Caco-2 (cell line): ENCODE measurements at regions not wholly inside any gene's neighbourhood (a gene's known extent, or its start where the extent isn't known, plus 50 kb on each side); places are given as distances from the start of the nearest gene placed in this dataset.

Experiments
- BruUV-seq: library from RNA; stranded (reverse); fragments of 400-500 nt; replicated peaks from 2 replicates; lab custom pipeline; 2021; lab: Mats Ljungman, UMichigan
- CTCF ChIA-PET: fragments of 300-600 bp; sonication (Branson Sonifier 250); formaldehyde crosslinking; loops from one replicate; lab custom pipeline; 2022; ENCODE audit warnings: antibody characterized with exemption; lab: Charles Lee
- POLR2A ChIA-PET: fragments of 300-600 bp; sonication (Branson Sonifier 250); formaldehyde crosslinking; loops from one replicate; lab custom pipeline; 2022; ENCODE audit warnings: antibody characterized with exemption; lab: Charles Lee
- DNase-seq, 2 experiments: peaks; one replicate each; pipeline versions ENCODE4 v3.0.0 to v3.0.0-alpha.2; 2020 to 2022
- H3K27me3 ChIP-seq: replicated peaks from 2 replicates; pipeline ENCODE4 v1.6.0; 2011; ENCODE audit warnings: low read length; ENCODE audit not compliant: control insufficient read depth, insufficient read depth
- H3K36me3 ChIP-seq: 2 replicates; pipeline ENCODE4 v1.5.1; 2011; ENCODE audit warnings: low read length; ENCODE audit not compliant: control insufficient read depth, insufficient read depth
- H3K4me1 ChIP-seq: fragments of 250-450 bp; sonication (Bioruptor Pico); 2 replicates; pipeline ENCODE4 v1.5.1; 2020; ENCODE audit warnings: mild to moderate bottlenecking
- H3K4me3 ChIP-seq: 2 replicates; pipeline ENCODE4 v1.5.1; 2011; ENCODE audit warnings: low read depth, mild to moderate bottlenecking, control low read depth, low read length
- H3K9me3 ChIP-seq: fragments of 250-450 bp; sonication (Bioruptor Pico); 2 replicates; pipeline ENCODE4 v1.5.1; 2020; ENCODE audit warnings: mild to moderate bottlenecking, moderate library complexity
- H3K27ac Mint-ChIP-seq: one replicate; pipeline ENCODE4 v1.8.0; 2022; ENCODE audit warnings: mixed read lengths; ENCODE audit not compliant: unreplicated experiment
- H3K27me3 Mint-ChIP-seq: one replicate; pipeline ENCODE4 v1.8.0; 2022; ENCODE audit warnings: mixed read lengths; ENCODE audit not compliant: insufficient read depth, unreplicated experiment
- H3K36me3 Mint-ChIP-seq: one replicate; pipeline ENCODE4 v1.8.0; 2022; ENCODE audit warnings: mild to moderate bottlenecking, mixed read lengths; ENCODE audit not compliant: insufficient read depth, unreplicated experiment
- H3K4me1 Mint-ChIP-seq: one replicate; pipeline ENCODE4 v1.8.0; 2022; ENCODE audit warnings: low read depth, mixed read lengths; ENCODE audit not compliant: unreplicated experiment
- H3K4me3 Mint-ChIP-seq: one replicate; pipeline ENCODE4 v1.8.0; 2022; ENCODE audit warnings: mild to moderate bottlenecking, moderate library complexity, mixed read lengths; ENCODE audit not compliant: unreplicated experiment
- H3K9me3 Mint-ChIP-seq: one replicate; pipeline ENCODE4 v1.8.0; 2022; ENCODE audit warnings: mixed read lengths; ENCODE audit not compliant: unreplicated experiment
- CTCF ChIP-seq, 2 experiments: fragments of 200-600 bp in 1 of 2; IDR thresholded peaks; 1 replicate in 1 of 2; 2 replicates in 1 of 2; pipeline versions ENCODE4 v1.5.1 to v1.8.0; 2011 to 2022; ENCODE audit warnings: antibody characterized with exemption in 1 of 2, control low read depth in 1 of 2, inconsistent platforms in 1 of 2, low read depth in 1 of 2, low read length in 1 of 2, mild to moderate bottlenecking in 1 of 2, moderate library complexity in 1 of 2; ENCODE audit not compliant: insufficient read depth in 1 of 2, severe bottlenecking in 1 of 2, unreplicated experiment in 1 of 2
- intact Hi-C: fragments of 100-400 bp; cut with micrococcal nuclease; formaldehyde crosslinking; loops from one replicate; pipeline ENCODE4 v1.10.0; 2022; ENCODE audit not compliant: unreplicated experiment

- intact Hi-C loops: no loop called here
- H3K4me1 Mint-ChIP-seq: no peaks in the 10 kb centered on the region
- ChIA-PET CTCF (no interaction called here), POLR2A (no interaction called here)
- Histone ChIP-seq H3K4me1 (no peaks in the 10 kb centered on the region), H3K27me3 (no peaks in the 10 kb centered on the region), H3K4me3 (no peak overlapping the region), H3K36me3 (no peaks in the 10 kb centered on the region), H3K9me3 (no peaks in the 10 kb centered on the region)
- H3K36me3 Mint-ChIP-seq: no peaks in the 10 kb centered on the region
- peaks cover 2% of the 10 kb centered on the region for H3K27me3 Mint-ChIP-seq
- no peak for DNase-seq
- no peak overlapping the region for H3K4me3 Mint-ChIP-seq
- no peak for TF ChIP-seq CTCF (IDR thresholded peaks at IDR 0.05; ENCODE audit: insufficient read depth in 1 of 2, low read depth in 1 of 2, low read length in 1 of 2, severe bottlenecking in 1 of 2, unreplicated experiment in 1 of 2)
- no peak overlapping the region for H3K27ac Mint-ChIP-seq
- H3K9me3 Mint-ChIP-seq: no peaks in the 10 kb centered on the region
- BruUV-seq: no TSS peak
These were observed 200.3 kb downstream of the SLIT2 start for GRCh38 chr4:20451986-20452385.

- DNase-seq: no peak
- no peaks in the 10 kb centered on the region for H3K9me3 ChIP-seq
These were observed 202.8 kb downstream of the SLIT2 start for GRCh38 chr4:20454515-20454914.

GRCh38 chr4:20456407-20456806 is 204.7 kb downstream of the SLIT2 start:
- CTCF ChIA-PET: no interaction called here
- no TSS peak for BruUV-seq
- no peaks in the 10 kb centered on the region for H3K27me3 ChIP-seq
- no peaks in the 10 kb centered on the region for H3K9me3 ChIP-seq
- DNase-seq: no peak
- H3K36me3 ChIP-seq: no peaks in the 10 kb centered on the region
- H3K4me3 ChIP-seq: no peak overlapping the region
- no peaks in the 10 kb centered on the region for H3K27me3 Mint-ChIP-seq
- H3K4me1 Mint-ChIP-seq: no peaks in the 10 kb centered on the region
- intact Hi-C loops: no loop called here
- no peak overlapping the region for H3K4me3 Mint-ChIP-seq
- no peak for TF ChIP-seq CTCF (IDR thresholded peaks at IDR 0.05; ENCODE audit: insufficient read depth in 1 of 2, low read depth in 1 of 2, low read length in 1 of 2, severe bottlenecking in 1 of 2, unreplicated experiment in 1 of 2)
- H3K27ac Mint-ChIP-seq: no peak overlapping the region
- H3K36me3 Mint-ChIP-seq: no peaks in the 10 kb centered on the region
- POLR2A ChIA-PET: no interaction called here
- H3K4me1 ChIP-seq: no peaks in the 10 kb centered on the region
- H3K9me3 Mint-ChIP-seq: no peaks in the 10 kb centered on the region

More at GRCh38 chr4:20454515-20454914, 202.8 kb downstream of the SLIT2 start:
- Mint-ChIP-seq H3K27ac (no peak overlapping the region), H3K4me1 (no peaks in the 10 kb centered on the region), H3K4me3 (no peak overlapping the region), H3K27me3 (no peaks in the 10 kb centered on the region), H3K9me3 (no peaks in the 10 kb centered on the region), H3K36me3 (no peaks in the 10 kb centered on the region)
- CTCF ChIA-PET: no interaction called here
- intact Hi-C loops: no loop called here
- POLR2A ChIA-PET: no interaction called here
- Histone ChIP-seq H3K36me3 (no peaks in the 10 kb centered on the region), H3K4me3 (no peak overlapping the region), H3K27me3 (no peaks in the 10 kb centered on the region), H3K4me1 (no peaks in the 10 kb centered on the region)
- no peak for TF ChIP-seq CTCF (IDR thresholded peaks at IDR 0.05; ENCODE audit: insufficient read depth in 1 of 2, low read depth in 1 of 2, low read length in 1 of 2, severe bottlenecking in 1 of 2, unreplicated experiment in 1 of 2)
- no TSS peak for BruUV-seq
